ENCODE measurements at regions not wholly inside any gene's neighbourhood (a gene's known extent, or its start where the extent isn't known, plus 50 kb on each side); places are given as distances from the start of the nearest gene placed in this dataset.

- no peaks in the 10 kb centered on the region for H3K9me3 ChIP-seq
- H3K27ac ChIP-seq = no peak overlapping the region
- intact Hi-C loops (cut with DNase I) = no loop called here
- H3K4me3 ChIP-seq = no peak overlapping the region
- ATAC-seq (no peak), DNase-seq (no peak)
- H3K36me3 ChIP-seq = no peaks in the 10 kb centered on the region
- no peak for TF ChIP-seq CTCF (IDR thresholded peaks at IDR 0.05)
- no peaks in the 10 kb centered on the region for H3K4me1 ChIP-seq
- no peaks in the 10 kb centered on the region for H3K27me3 ChIP-seq
Measured at GRCh38 chr20:7199861-7200260, 432.4 kb downstream of the BMP2 start.

- TF ChIP-seq CTCF (IDR thresholded peaks at IDR 0.05) = no peak
- intact Hi-C loops (cut with DNase I) = no loop called here
- H3K27me3 ChIP-seq = no peaks in the 10 kb centered on the region
- H3K27ac ChIP-seq = no peak overlapping the region
- no peak for ATAC-seq
- H3K9me3 ChIP-seq = no peaks in the 10 kb centered on the region
- H3K36me3 ChIP-seq = no peaks in the 10 kb centered on the region
- no peak for DNase-seq
- H3K4me1 ChIP-seq = no peaks in the 10 kb centered on the region
- H3K4me3 ChIP-seq = no peak overlapping the region
Measured at GRCh38 chr20:7207186-7207798, 439.8 kb downstream of the BMP2 start.

GRCh38 chr20:7210910-7211309 is 443.4 kb downstream of the BMP2 start:
- H3K9me3 ChIP-seq = no peaks in the 10 kb centered on the region
- intact Hi-C loops (cut with DNase I) = no loop called here
- ATAC-seq (no peak), DNase-seq (no peak)
- no peak overlapping the region for H3K4me3 ChIP-seq
- no peak overlapping the region for H3K27ac ChIP-seq
- H3K27me3 ChIP-seq = no peaks in the 10 kb centered on the region
- no peaks in the 10 kb centered on the region for H3K4me1 ChIP-seq
- TF ChIP-seq CTCF (IDR thresholded peaks at IDR 0.05) = no peak
- H3K36me3 ChIP-seq = no peaks in the 10 kb centered on the region

- intact Hi-C loops (cut with DNase I) = no loop called here
- H3K36me3 ChIP-seq = no peaks in the 10 kb centered on the region
- H3K27me3 ChIP-seq = no peaks in the 10 kb centered on the region
- no peak for TF ChIP-seq CTCF (IDR thresholded peaks at IDR 0.05)
- H3K9me3 ChIP-seq = no peaks in the 10 kb centered on the region
- ATAC-seq = no peak
- no peak overlapping the region for H3K27ac ChIP-seq
- no peaks in the 10 kb centered on the region for H3K4me1 ChIP-seq
- DNase-seq = no peak
- no peak overlapping the region for H3K4me3 ChIP-seq
Measured at GRCh38 chr20:7214081-7214740, 446.7 kb downstream of the BMP2 start.

- no peaks in the 10 kb centered on the region for H3K9me3 ChIP-seq
- H3K27me3 ChIP-seq = no peaks in the 10 kb centered on the region
- H3K4me3 ChIP-seq = no peak overlapping the region
- intact Hi-C loops (cut with DNase I) = no loop called here
- no peaks in the 10 kb centered on the region for H3K36me3 ChIP-seq
- ATAC-seq (no peak), DNase-seq (no peak)
- H3K27ac ChIP-seq = no peak overlapping the region
- no peak for TF ChIP-seq CTCF (IDR thresholded peaks at IDR 0.05)
- H3K4me1 ChIP-seq = no peaks in the 10 kb centered on the region
Measured at GRCh38 chr20:7217606-7218005, 450.1 kb downstream of the BMP2 start.

Measured in upper lobe of right lung (tissue), 1 donor.